Activated naive CD8-positive, alpha-beta T cell treated with anti-CD3 and anti-CD28 coated beads, Interleukin-2, amount 50 U/mL, for 24 hours (primary cell): ENCODE measurements at regions not wholly inside any gene's neighbourhood (a gene's known extent, or its start where the extent isn't known, plus 50 kb on each side); places are given as distances from the start of the nearest gene placed in this dataset.
"Not testable (repeated sequence)": the region's sequence is repeated elsewhere in the genome, so short reads cannot be mapped to it uniquely, and the experiment has no call there.

Experiments
- ATAC-seq: fragments of 150-1000 bp; cut with Tn5 transposase; one replicate; pipeline ENCODE4 v1.10.0; 2021
- DNase-seq: peaks from one replicate; pipeline ENCODE4 v3.0.0; 2021
- H3K27ac Mint-ChIP-seq: one replicate; pipeline ENCODE4 v1.8.0; 2021; ENCODE audit warnings: mild to moderate bottlenecking, mixed read lengths
- H3K27me3 Mint-ChIP-seq: one replicate; pipeline ENCODE4 v1.8.0; 2021; ENCODE audit warnings: mixed read lengths
- H3K36me3 Mint-ChIP-seq: one replicate; pipeline ENCODE4 v1.8.0; 2021; ENCODE audit warnings: low read depth, mixed read lengths
- H3K4me1 Mint-ChIP-seq: one replicate; pipeline ENCODE4 v1.8.0; 2021; ENCODE audit warnings: mixed read lengths
- H3K4me3 Mint-ChIP-seq: one replicate; pipeline ENCODE4 v1.8.0; 2021; ENCODE audit warnings: mild to moderate bottlenecking, moderate library complexity, mixed read lengths
- H3K9me3 Mint-ChIP-seq: one replicate; pipeline ENCODE4 v1.8.0; 2021; ENCODE audit warnings: mixed read lengths

GRCh38 chr22:25490896-25491295 lies 73.6 kb upstream of the GRK3 start:
- peaks cover 25% of the 10 kb centered on the region for H3K27me3 Mint-ChIP-seq
- no peaks in the 10 kb centered on the region for H3K9me3 Mint-ChIP-seq
- peaks cover 17% of the 10 kb centered on the region for H3K36me3 Mint-ChIP-seq
- peaks cover 43% of the 10 kb centered on the region for H3K4me1 Mint-ChIP-seq
- no peak overlapping the region for H3K4me3 Mint-ChIP-seq
- no peak for DNase-seq
- ATAC-seq: no peak
- no peak overlapping the region for H3K27ac Mint-ChIP-seq

DNA sequence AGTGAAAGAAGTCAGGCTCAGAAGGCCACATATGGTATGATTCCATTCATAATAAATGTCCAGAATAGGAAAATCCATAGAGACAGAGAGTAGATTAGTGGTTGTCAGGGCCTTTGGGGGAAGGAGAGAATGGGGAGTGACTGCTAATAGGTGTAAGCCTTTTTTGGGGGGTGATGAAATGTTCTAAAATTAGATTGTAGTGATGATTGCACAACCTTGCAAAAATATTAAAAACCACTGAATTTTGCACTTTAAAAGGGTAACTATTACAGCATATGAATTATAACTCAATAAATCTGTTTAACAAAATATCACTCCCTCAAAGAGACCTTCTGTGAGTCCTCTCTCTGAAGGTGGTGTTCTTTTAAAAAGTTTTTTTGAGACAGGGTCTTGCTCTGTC lies 72.3 kb upstream of the GRK3 start:
- H3K4me1 Mint-ChIP-seq: peaks cover 31% of the 10 kb centered on the region
- no peak for DNase-seq
- ATAC-seq: no peak
- no peak overlapping the region for H3K4me3 Mint-ChIP-seq
- peaks cover 14% of the 10 kb centered on the region for H3K36me3 Mint-ChIP-seq
- no peak overlapping the region for H3K27ac Mint-ChIP-seq
- no peaks in the 10 kb centered on the region for H3K9me3 Mint-ChIP-seq
- peaks cover 25% of the 10 kb centered on the region for H3K27me3 Mint-ChIP-seq

DNA sequence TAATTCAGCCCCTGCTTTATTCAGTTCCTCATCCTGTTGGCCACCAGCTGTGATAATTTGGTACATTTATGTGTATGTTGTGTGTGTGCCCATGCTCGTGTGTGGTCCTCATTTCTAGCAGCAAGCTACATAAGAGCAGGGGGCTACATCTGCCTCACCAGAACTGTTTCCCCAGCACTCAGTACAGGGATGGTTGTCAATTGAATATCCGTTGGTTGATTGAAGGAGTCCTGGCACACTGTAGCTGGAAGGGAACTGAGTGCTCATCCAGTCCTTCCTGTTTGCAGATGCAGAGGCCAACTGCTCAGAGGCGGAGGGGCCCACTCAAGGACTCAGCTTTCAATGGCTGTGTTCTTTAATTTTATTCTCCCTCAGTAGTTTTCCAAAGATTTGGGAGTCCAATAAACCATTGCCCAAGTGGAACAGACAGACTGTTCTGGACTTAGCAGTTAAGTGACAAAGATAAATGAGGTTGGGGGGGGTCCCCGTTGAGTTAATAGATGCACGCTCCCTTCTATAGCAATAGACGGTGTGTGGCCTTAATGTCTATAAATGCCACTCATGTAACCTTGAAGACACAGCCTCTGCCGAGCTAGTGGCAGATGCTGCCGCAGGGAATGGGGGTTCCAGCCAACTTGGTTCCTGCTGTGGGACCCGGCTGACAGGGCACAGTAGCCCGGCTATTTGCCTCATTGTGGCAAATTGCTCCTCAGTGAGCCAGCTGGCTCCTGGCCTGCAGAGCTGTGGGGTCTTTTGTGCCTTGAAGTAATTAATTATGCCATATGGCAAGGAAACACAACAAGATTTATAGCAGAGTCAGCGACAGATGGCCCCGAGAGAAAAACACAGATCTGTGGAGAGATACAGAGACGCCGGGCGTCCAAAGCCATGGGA lies 71.4 kb upstream of the GRK3 start:
- H3K4me1 Mint-ChIP-seq: peaks cover 21% of the 10 kb centered on the region
- H3K4me3 Mint-ChIP-seq: no peak overlapping the region
- H3K27me3 Mint-ChIP-seq: peaks cover 25% of the 10 kb centered on the region
- no peak for ATAC-seq
- no peak overlapping the region for H3K27ac Mint-ChIP-seq
- H3K9me3 Mint-ChIP-seq: no peaks in the 10 kb centered on the region
- peaks cover 13% of the 10 kb centered on the region for H3K36me3 Mint-ChIP-seq
- DNase-seq: no peak

- H3K4me3 Mint-ChIP-seq: no peak overlapping the region
- H3K9me3 Mint-ChIP-seq: no peaks in the 10 kb centered on the region
- ATAC-seq: no peak
- H3K36me3 Mint-ChIP-seq: peaks cover 12% of the 10 kb centered on the region
- no peak overlapping the region for H3K27ac Mint-ChIP-seq
- peaks cover 25% of the 10 kb centered on the region for H3K27me3 Mint-ChIP-seq
- peaks cover 14% of the 10 kb centered on the region for H3K4me1 Mint-ChIP-seq
- no peak for DNase-seq
Measured at GRCh38 chr22:25493794-25494193, 70.7 kb upstream of the GRK3 start.

DNA sequence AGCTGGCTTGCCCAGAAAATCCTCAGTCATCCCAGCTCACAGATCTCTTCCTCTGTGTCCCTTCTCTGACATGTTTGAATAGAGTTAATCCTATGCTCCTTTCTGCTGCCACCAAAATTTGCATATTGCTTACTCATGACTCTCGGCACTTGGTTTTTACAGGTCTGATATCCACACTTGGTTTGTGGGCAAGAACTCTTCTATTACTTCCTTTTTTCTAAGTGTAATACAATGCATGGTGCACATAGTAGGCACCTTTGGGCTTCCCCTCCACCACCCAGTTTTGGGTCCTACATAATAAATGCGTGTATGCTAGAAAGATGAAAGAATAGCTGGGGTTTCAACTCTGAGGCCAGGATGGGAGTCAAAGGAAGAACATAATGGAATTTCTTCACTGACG lies 69.7 kb upstream of the GRK3 start:
- H3K36me3 Mint-ChIP-seq: peaks cover 11% of the 10 kb centered on the region
- H3K4me3 Mint-ChIP-seq: no peak overlapping the region
- ATAC-seq: peak; percentile 69
- no peak overlapping the region for H3K27ac Mint-ChIP-seq
- peaks cover 7% of the 10 kb centered on the region for H3K4me1 Mint-ChIP-seq
- DNase-seq: no peak
- H3K27me3 Mint-ChIP-seq: peaks cover 25% of the 10 kb centered on the region
- H3K9me3 Mint-ChIP-seq: no peaks in the 10 kb centered on the region

DNA sequence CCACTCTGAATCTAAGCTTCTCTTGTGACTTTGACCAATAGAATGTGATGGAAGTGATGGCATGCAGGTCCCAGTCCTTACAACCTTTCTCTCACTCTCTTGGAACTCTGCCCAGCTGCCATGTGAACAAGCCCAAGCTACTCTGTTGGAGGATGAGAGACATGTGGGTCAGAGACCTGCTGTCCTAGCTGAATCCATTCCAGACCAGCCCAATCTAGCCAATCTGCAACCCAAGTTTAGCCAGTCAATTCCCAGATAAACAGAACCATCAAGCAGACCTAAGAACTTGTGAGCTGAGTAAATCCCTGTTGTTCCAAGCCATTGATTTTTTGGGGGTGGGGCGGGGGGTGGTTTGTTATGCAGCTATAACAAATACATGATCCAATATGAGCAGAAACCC lies 69.2 kb upstream of the GRK3 start:
- DNase-seq (no peak), ATAC-seq (no peak)
- peaks cover 6% of the 10 kb centered on the region for H3K36me3 Mint-ChIP-seq
- H3K9me3 Mint-ChIP-seq: no peaks in the 10 kb centered on the region
- H3K27me3 Mint-ChIP-seq: peaks cover 20% of the 10 kb centered on the region
- no peak overlapping the region for H3K4me3 Mint-ChIP-seq
- H3K27ac Mint-ChIP-seq: no peak overlapping the region
- peaks cover 6% of the 10 kb centered on the region for H3K4me1 Mint-ChIP-seq

GRCh38 chr22:25496396-25497064 lies 67.9 kb upstream of the GRK3 start:
- ATAC-seq (no peak), DNase-seq (no peak)
- Mint-ChIP-seq H3K27ac (no peak overlapping the region), H3K27me3 (peaks cover 24% of the 10 kb centered on the region), H3K4me3 (no peak overlapping the region), H3K9me3 (no peaks in the 10 kb centered on the region), H3K36me3 (peaks cover 3% of the 10 kb centered on the region), H3K4me1 (peaks cover 6% of the 10 kb centered on the region)

GRCh38 chr22:25497181-25497641 lies 67.3 kb upstream of the GRK3 start:
- H3K27me3 Mint-ChIP-seq: peaks cover 24% of the 10 kb centered on the region
- H3K27ac Mint-ChIP-seq: no peak overlapping the region
- no peaks in the 10 kb centered on the region for H3K9me3 Mint-ChIP-seq
- ATAC-seq: no peak
- no peak overlapping the region for H3K4me3 Mint-ChIP-seq
- H3K36me3 Mint-ChIP-seq: peaks cover 3% of the 10 kb centered on the region
- DNase-seq: no peak
- H3K4me1 Mint-ChIP-seq: peaks cover 6% of the 10 kb centered on the region

DNA sequence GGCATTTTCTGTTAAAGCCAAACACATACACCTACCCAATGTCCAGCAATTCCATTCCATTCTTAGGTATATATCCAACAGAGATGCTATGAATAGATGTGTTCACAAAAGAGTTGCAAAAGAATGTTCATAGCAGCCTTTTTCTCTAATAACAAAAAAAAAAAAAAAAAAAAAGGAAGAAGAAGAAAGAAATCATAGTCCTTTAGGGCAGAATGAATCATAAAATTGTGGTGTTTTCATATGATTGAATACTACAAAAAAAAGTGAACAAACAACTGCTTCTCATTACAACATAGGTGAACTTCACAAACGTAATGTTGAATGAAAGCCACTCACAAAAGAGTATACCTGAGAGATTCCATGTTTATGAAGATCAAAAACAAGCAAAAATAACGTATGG lies 66.8 kb upstream of the GRK3 start:
- DNase-seq (no peak), ATAC-seq (no peak)
- peaks cover 23% of the 10 kb centered on the region for H3K27me3 Mint-ChIP-seq
- H3K27ac Mint-ChIP-seq: no peak overlapping the region
- no peak overlapping the region for H3K4me3 Mint-ChIP-seq
- H3K36me3 Mint-ChIP-seq: peaks cover 3% of the 10 kb centered on the region
- no peaks in the 10 kb centered on the region for H3K9me3 Mint-ChIP-seq
- peaks cover 6% of the 10 kb centered on the region for H3K4me1 Mint-ChIP-seq

DNA sequence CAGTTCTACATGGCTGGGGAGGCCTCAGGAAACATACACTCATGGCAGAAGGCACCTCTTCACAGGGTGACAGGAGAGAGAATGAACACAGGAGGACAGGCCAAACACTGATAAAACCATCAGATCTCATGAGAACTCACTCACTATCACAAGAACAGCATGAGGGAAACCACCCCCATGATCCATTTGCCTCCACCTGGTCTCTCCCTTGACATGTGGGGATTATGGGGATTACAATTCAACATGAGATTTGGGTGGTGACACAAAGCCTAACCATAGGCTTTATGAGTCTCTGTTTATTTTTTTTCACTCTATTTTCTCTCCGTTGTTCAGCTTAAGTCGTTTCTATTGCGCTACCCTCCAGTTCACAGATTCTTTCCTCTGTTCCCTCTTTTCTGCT lies 63.8 kb upstream of the GRK3 start:
- not testable (repeated sequence) for H3K4me1 Mint-ChIP-seq, H3K27me3 Mint-ChIP-seq

GRCh38 chr22:25504017-25504416 lies 60.5 kb upstream of the GRK3 start:
- DNase-seq, H3K27ac Mint-ChIP-seq, H3K27me3 Mint-ChIP-seq, H3K4me3 Mint-ChIP-seq, H3K9me3 Mint-ChIP-seq, H3K36me3 Mint-ChIP-seq, ATAC-seq, H3K4me1 Mint-ChIP-seq: not testable (repeated sequence)

More for the DNA sequence above, 63.8 kb upstream of the GRK3 start:
- H3K9me3 Mint-ChIP-seq, DNase-seq, H3K4me3 Mint-ChIP-seq, H3K36me3 Mint-ChIP-seq, H3K27ac Mint-ChIP-seq, ATAC-seq: not testable (repeated sequence)

DNA sequence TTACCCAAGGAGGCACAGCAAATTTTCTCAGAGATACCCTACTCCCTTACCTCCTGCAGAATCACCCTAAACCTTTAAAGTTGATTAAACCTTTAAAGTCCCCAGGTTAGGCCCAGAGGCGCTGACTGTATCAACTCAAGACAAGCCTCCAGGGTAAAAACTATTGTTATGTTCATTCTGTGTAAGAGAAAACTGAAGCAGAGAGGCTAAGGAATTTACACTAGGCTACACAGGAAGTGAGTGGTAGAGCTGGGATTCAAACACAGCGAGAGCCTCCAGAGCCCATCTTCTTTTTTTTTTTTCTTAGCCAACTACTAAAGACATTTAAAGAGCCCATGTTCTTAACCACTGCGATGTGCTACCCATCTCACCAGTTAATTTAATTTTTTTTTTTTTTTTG lies 56.3 kb upstream of the GRK3 start:
- Mint-ChIP-seq H3K27ac (no peak overlapping the region), H3K4me1 (no peaks in the 10 kb centered on the region), H3K9me3 (no peaks in the 10 kb centered on the region), H3K4me3 (no peak overlapping the region), H3K27me3 (peaks cover 2% of the 10 kb centered on the region), H3K36me3 (peaks cover 2% of the 10 kb centered on the region)
- DNase-seq: no peak
- no peak for ATAC-seq

DNA sequence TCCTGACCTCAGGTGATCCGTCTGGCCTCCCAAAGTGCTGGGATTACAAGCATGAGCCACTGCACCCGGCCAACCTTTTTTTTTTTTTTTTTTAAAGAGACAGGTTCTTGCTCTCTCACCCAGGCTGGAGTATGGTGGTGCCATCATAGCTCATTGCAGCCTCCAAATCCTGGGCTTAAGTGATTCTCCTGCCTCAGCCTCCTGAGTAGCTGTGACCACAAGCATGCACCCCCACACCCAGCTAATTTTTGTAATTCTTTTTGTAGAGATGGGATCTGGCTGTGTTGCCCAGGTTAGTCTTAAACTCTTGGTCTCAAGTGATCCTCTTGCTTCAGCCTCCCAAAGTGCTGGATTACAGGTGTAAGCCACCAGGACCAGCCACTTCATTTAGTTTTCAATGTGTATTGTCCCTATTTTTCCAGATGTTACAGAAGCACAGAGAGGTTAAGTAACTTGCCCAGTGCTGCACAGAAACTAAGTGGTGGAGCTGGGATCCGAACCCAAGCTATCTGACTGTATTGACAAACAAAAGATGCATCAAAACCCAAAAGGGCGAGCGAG lies 55.6 kb upstream of the GRK3 start:
- no peak for DNase-seq
- H3K4me3 Mint-ChIP-seq: no peak overlapping the region
- no peak for ATAC-seq
- H3K27ac Mint-ChIP-seq: no peak overlapping the region
- no peaks in the 10 kb centered on the region for H3K4me1 Mint-ChIP-seq
- peaks cover 2% of the 10 kb centered on the region for H3K27me3 Mint-ChIP-seq
- no peaks in the 10 kb centered on the region for H3K9me3 Mint-ChIP-seq
- peaks cover 2% of the 10 kb centered on the region for H3K36me3 Mint-ChIP-seq

- Mint-ChIP-seq H3K9me3 (no peaks in the 10 kb centered on the region), H3K27me3 (peaks cover 2% of the 10 kb centered on the region), H3K27ac (no peak overlapping the region), H3K4me3 (no peak overlapping the region), H3K36me3 (peaks cover 2% of the 10 kb centered on the region), H3K4me1 (no peaks in the 10 kb centered on the region)
- no peak for DNase-seq
- no peak for ATAC-seq
Measured at GRCh38 chr22:25509374-25509791, 55.1 kb upstream of the GRK3 start.

GRCh38 chr22:25510876-25511275 lies 53.6 kb upstream of the GRK3 start:
- Mint-ChIP-seq H3K27me3 (peaks cover 2% of the 10 kb centered on the region), H3K4me3 (no peak overlapping the region), H3K4me1 (no peaks in the 10 kb centered on the region), H3K36me3 (peaks cover 2% of the 10 kb centered on the region), H3K9me3 (no peaks in the 10 kb centered on the region), H3K27ac (no peak overlapping the region)
- no peak for ATAC-seq
- no peak for DNase-seq
